Type B pancreatic cell (in vitro differentiated cells): ENCODE measurements at regions not wholly inside any gene's neighbourhood (a gene's known extent, or its start where the extent isn't known, plus 50 kb on each side); places are given as distances from the start of the nearest gene placed in this dataset.
"Not testable (repeated sequence)": the region's sequence is repeated elsewhere in the genome, so short reads cannot be mapped to it uniquely, and the experiment has no call there.

Experiments
- DNase-seq: peaks from one replicate; pipeline ENCODE4 v3.0.0; 2021; ENCODE audit warnings: mixed read lengths; ENCODE audit not compliant: unreplicated experiment; ENCODE audit errors: extremely low spot score
- H3K27ac Mint-ChIP-seq: 2 replicates; pipeline ENCODE4 v1.8.0; 2021; ENCODE audit warnings: mild to moderate bottlenecking, mixed read lengths
- H3K27me3 Mint-ChIP-seq: 2 replicates; pipeline ENCODE4 v1.8.0; 2021; ENCODE audit warnings: mixed read lengths
- H3K36me3 Mint-ChIP-seq: 2 replicates; pipeline ENCODE4 v1.8.0; 2021; ENCODE audit warnings: mixed read lengths
- H3K4me1 Mint-ChIP-seq: one replicate; pipeline ENCODE4 v1.8.0; 2021; ENCODE audit warnings: mixed read lengths; ENCODE audit not compliant: unreplicated experiment
- H3K4me3 Mint-ChIP-seq: 2 replicates; pipeline ENCODE4 v1.8.0; 2021; ENCODE audit warnings: mild to moderate bottlenecking, mixed read lengths
- H3K9me3 Mint-ChIP-seq: 2 replicates; pipeline ENCODE4 v1.8.0; 2021; ENCODE audit warnings: mixed read lengths
- TF ChIP-seq, protein P1 (sequence below): fragments of 200-600 bp; sonication (generic); conservative IDR thresholded peaks from 2 replicates; pipeline ENCODE4 v1.5.0; 2021; ENCODE audit warnings: antibody characterized with exemption, mild to moderate bottlenecking

DNA sequence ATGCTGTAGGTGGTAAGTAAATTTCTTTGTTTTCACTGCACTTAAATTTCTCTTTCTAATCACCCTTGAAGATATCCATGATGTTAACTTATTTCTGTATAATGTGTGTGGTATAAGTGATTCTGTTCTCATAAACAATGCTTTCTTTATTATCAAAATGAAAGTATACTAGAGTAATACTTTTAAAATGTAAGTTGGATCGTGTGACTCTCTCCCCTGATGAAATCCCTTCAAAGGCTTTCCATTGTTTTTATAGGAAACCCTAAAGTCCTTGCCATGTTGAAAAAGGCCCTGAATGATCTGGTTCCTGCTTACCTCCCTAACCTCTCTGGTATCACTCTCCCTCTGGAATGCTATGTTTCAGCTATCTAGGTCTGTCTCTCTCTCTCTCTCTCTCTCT lies 191.1 kb upstream of the LHX8 start:
- peaks cover 8% of the 10 kb centered on the region for H3K9me3 Mint-ChIP-seq
- no peaks in the 10 kb centered on the region for H3K4me1 Mint-ChIP-seq
- H3K27ac Mint-ChIP-seq: no peak overlapping the region
- H3K27me3 Mint-ChIP-seq: no peaks in the 10 kb centered on the region
- no peak for DNase-seq
- TF ChIP-seq, protein P1, sequence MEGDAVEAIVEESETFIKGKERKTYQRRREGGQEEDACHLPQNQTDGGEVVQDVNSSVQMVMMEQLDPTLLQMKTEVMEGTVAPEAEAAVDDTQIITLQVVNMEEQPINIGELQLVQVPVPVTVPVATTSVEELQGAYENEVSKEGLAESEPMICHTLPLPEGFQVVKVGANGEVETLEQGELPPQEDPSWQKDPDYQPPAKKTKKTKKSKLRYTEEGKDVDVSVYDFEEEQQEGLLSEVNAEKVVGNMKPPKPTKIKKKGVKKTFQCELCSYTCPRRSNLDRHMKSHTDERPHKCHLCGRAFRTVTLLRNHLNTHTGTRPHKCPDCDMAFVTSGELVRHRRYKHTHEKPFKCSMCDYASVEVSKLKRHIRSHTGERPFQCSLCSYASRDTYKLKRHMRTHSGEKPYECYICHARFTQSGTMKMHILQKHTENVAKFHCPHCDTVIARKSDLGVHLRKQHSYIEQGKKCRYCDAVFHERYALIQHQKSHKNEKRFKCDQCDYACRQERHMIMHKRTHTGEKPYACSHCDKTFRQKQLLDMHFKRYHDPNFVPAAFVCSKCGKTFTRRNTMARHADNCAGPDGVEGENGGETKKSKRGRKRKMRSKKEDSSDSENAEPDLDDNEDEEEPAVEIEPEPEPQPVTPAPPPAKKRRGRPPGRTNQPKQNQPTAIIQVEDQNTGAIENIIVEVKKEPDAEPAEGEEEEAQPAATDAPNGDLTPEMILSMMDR: no peak
- H3K4me3 Mint-ChIP-seq: no peak overlapping the region
- no peaks in the 10 kb centered on the region for H3K36me3 Mint-ChIP-seq

DNA sequence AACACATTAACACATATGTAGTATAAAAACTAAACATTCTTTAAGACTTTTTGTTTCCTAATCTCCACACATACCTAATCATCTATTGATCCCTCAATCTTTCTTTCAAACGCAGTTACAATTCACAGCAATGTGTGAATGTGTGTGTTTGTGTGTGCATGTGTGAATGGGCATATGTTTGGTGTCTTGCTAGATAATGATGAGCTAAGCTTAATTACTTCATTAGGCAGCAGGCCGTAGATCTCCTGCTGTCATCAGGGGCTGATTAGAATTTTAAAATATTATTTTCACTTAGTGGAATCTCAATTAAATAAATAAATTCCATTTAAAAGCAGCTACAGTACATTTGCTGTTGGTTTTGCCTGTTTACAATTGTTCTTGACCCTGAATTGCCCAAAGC lies 187.8 kb upstream of the LHX8 start:
- Mint-ChIP-seq H3K36me3 (no peaks in the 10 kb centered on the region), H3K27ac (no peak overlapping the region), H3K27me3 (no peaks in the 10 kb centered on the region), H3K4me1 (no peaks in the 10 kb centered on the region), H3K9me3 (peaks cover under 1% of the 10 kb centered on the region), H3K4me3 (no peak overlapping the region)
- no peak for DNase-seq
- TF ChIP-seq, protein P1: no peak

DNA sequence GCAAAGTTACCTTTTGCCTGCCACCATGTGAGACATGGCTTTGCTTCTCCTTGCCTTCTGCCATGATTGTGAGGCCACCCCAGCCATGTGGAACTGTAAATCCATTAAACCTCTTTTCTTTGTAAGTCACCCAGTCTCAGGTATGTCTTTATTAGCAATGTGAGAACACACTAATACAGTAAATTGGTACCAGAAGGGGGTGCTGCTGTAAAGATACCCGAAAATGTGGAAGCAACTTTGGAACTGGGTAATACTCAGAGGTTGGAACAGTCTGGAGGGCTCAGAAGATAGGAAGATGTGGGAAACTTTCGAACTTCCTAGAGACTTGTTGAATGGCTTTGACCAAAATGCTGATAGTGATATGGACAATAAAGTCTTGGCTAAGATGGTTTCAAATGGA lies 184.8 kb upstream of the LHX8 start:
- H3K9me3 Mint-ChIP-seq, H3K27ac Mint-ChIP-seq, H3K36me3 Mint-ChIP-seq, H3K27me3 Mint-ChIP-seq, DNase-seq, H3K4me1 Mint-ChIP-seq, H3K4me3 Mint-ChIP-seq: not testable (repeated sequence)

DNA sequence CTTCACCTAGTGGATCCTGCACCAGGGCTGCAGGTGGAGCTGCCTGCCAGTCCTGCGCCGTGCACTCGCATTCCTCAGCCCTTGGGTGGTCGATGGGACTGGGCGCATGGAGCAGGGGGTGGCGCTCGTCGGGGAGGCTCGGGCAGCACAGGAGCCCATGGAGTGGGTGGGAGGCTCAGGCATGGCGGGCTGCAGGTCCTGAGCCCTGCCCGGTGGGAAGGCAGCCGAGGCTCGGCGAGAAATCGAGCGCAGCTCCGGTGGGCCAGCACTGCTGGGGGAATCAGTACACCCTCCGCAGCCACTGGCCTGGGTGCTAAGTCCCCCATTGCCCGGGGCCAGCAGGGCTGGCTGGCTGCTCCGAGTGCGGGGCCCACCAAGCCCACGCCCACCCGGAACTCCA lies 182.2 kb upstream of the LHX8 start:
- H3K4me3 Mint-ChIP-seq, H3K9me3 Mint-ChIP-seq, H3K4me1 Mint-ChIP-seq, H3K36me3 Mint-ChIP-seq, DNase-seq, H3K27ac Mint-ChIP-seq, H3K27me3 Mint-ChIP-seq: not testable (repeated sequence)

DNA sequence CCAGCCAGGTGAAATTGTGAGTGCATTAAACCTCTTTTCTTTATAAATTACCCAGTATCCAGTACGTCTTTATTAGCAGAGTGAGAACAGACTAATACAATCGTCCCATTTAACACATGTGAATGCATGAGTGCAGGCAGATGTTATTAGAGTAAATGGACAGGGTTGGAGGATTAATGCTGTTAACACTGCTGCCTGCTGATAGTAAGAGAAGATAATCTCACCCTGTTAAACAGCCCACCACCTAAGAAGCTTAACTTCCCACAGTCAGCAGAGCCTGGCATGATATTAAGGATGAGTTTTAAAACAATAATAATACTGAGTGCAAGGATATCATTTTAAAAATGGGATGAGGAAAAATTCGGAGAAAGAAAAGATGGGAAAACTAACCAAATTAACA lies 181.4 kb upstream of the LHX8 start:
- Mint-ChIP-seq H3K9me3 (no peaks in the 10 kb centered on the region), H3K27ac (no peak overlapping the region), H3K36me3 (no peaks in the 10 kb centered on the region), H3K4me3 (no peak overlapping the region), H3K4me1 (no peaks in the 10 kb centered on the region), H3K27me3 (no peaks in the 10 kb centered on the region)
- TF ChIP-seq, protein P1: no peak
- DNase-seq: no peak

DNA sequence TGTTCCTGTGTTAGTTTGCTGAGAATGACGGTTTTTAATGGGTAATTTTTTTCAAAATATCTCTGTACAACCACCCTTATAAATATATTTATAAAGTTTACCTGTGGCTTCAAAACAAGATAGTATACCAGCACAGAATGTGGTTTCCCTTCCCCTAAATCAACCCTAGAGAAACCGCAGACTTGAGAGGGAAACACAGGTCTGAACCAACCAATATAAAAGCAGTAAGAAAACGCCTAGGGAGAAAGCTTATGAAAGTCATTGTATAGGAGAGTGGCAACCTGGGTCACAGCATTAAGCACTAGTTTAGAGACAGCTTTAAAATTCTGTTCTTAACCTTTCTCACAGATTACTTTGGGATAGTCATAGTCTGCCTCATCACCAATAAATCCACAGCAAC lies 180.6 kb upstream of the LHX8 start:
- Mint-ChIP-seq H3K4me1 (no peaks in the 10 kb centered on the region), H3K27me3 (no peaks in the 10 kb centered on the region), H3K36me3 (no peaks in the 10 kb centered on the region), H3K9me3 (no peaks in the 10 kb centered on the region), H3K4me3 (no peak overlapping the region), H3K27ac (no peak overlapping the region)
- no peak for DNase-seq
- TF ChIP-seq, protein P1: no peak

DNA sequence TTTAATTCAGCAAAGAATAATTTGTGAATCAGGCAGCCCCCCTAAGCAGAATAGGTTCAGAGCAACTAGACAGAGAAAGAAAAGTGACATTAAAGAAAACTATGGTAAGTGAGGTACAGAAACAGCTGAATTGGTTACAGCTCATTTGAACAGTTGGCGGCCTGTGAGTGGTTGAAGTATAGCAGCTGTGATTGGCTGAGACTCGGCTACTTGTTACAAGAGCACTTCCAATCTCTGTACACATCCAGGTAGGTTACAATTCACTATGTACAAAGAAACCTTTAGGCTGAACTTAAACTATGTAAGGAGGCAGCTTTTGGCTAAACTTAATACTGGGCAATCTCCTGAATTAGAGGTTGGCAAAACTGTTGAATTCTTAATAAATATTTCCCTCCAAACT lies 171.1 kb upstream of the LHX8 start:
- Mint-ChIP-seq H3K36me3 (no peaks in the 10 kb centered on the region), H3K27ac (no peak overlapping the region), H3K27me3 (no peaks in the 10 kb centered on the region), H3K4me3 (no peak overlapping the region), H3K4me1 (peaks cover 6% of the 10 kb centered on the region), H3K9me3 (no peaks in the 10 kb centered on the region)
- DNase-seq: no peak
- TF ChIP-seq, protein P1: no peak
